Left lung (tissue), 4 donors: ENCODE measurements at regions not wholly inside any gene's neighbourhood (a gene's known extent, or its start where the extent isn't known, plus 50 kb on each side); places are given as distances from the start of the nearest gene placed in this dataset.

Source experiments
- ATAC-seq: fragments of 200-7000 bp; cut with Tn5 transposase; one replicate; pipeline ENCODE4 v1.9.1; 2020; ENCODE audit warnings: moderate library complexity
- DNase-seq, 4 donors: peaks; one replicate each; pipeline ENCODE4 v3.0.0-alpha.2; 2013 to 2020
- H3K27ac ChIP-seq, 2 donors: fragments of 200-600 bp; sonication (generic) in 1 of 2; one replicate each; pipeline versions ENCODE4 v1.5.0 to v1.8.0; 2020 to 2021
- H3K27me3 ChIP-seq, 2 donors: fragments of 200-600 bp; sonication (generic) in 1 of 2; one replicate each; pipeline versions ENCODE4 v1.5.0 to v1.8.0; 2020 to 2021
- H3K36me3 ChIP-seq, 2 donors: fragments of 200-600 bp; sonication (generic) in 1 of 2; one replicate each; pipeline versions ENCODE4 v1.5.0 to v1.8.0; 2020 to 2021
- H3K4me1 ChIP-seq, 2 donors: fragments of 200-600 bp; one replicate each; pipeline ENCODE4 v1.8.0; 2021
- H3K4me3 ChIP-seq, 2 donors: fragments of 200-600 bp; sonication (generic) in 1 of 2; one replicate each; pipeline versions ENCODE4 v1.5.0 to v1.8.0; 2020 to 2021; ENCODE audit warnings: mild to moderate bottlenecking in 1 of 2
- H3K9me3 ChIP-seq, 2 donors: fragments of 200-600 bp; sonication (generic) in 1 of 2; one replicate each; pipeline versions ENCODE4 v1.5.0 to v1.8.0; 2020 to 2021
- CTCF ChIP-seq, 2 donors: fragments of 200-600 bp; sonication (generic) in 1 of 2; IDR thresholded peaks; one replicate each; pipeline versions ENCODE4 v1.5.0 to v1.8.0; 2021; ENCODE audit warnings: antibody characterized with exemption in 2 of 2
- intact Hi-C, 2 donors: fragments of 100-400 bp; cut with DNase I; formaldehyde crosslinking; loops; one replicate each; pipeline versions ENCODE4 v1.11.2 to v1.14.2; 2022
- donor health status: DM: no; HTN: yes; CAD: no.
- donor health status: DM: no; HTN: no; CAD: no.

GRCh38 chr14:37992499-37992898, 215.2 kb upstream of the SSTR1 start:
- TF ChIP-seq CTCF (IDR thresholded peaks at IDR 0.05) = no peak
- Histone ChIP-seq H3K4me3 (no peak overlapping the region), H3K36me3 (no peaks in the 10 kb centered on the region), H3K4me1 (no peaks in the 10 kb centered on the region), H3K27me3 (no peaks in the 10 kb centered on the region), H3K27ac (no peak overlapping the region), H3K9me3 (no peaks in the 10 kb centered on the region)
- ATAC-seq (no peak), DNase-seq (no peak)
- intact Hi-C loops = no loop called here

GRCh38 chr14:37994846-37995372, 212.8 kb upstream of the SSTR1 start:
- Histone ChIP-seq H3K27me3 (no peaks in the 10 kb centered on the region), H3K27ac (no peak overlapping the region), H3K4me1 (no peaks in the 10 kb centered on the region), H3K4me3 (no peak overlapping the region), H3K36me3 (no peaks in the 10 kb centered on the region), H3K9me3 (no peaks in the 10 kb centered on the region)
- no peak for DNase-seq
- no peak for ATAC-seq
- intact Hi-C loops = no loop called here
- no peak for TF ChIP-seq CTCF (IDR thresholded peaks at IDR 0.05)

- no peak overlapping the region for H3K27ac ChIP-seq
- intact Hi-C loops = no loop called here
- no peaks in the 10 kb centered on the region for H3K4me1 ChIP-seq
- no peaks in the 10 kb centered on the region for H3K27me3 ChIP-seq
- no peaks in the 10 kb centered on the region for H3K9me3 ChIP-seq
- no peak for TF ChIP-seq CTCF (IDR thresholded peaks at IDR 0.05)
- no peak overlapping the region for H3K4me3 ChIP-seq
- DNase-seq = no peak
- no peaks in the 10 kb centered on the region for H3K36me3 ChIP-seq
- ATAC-seq = no peak
Measured at GRCh38 chr14:37997017-37997416, 210.7 kb upstream of the SSTR1 start.

- no peaks in the 10 kb centered on the region for H3K36me3 ChIP-seq
- no peaks in the 10 kb centered on the region for H3K4me1 ChIP-seq
- no peaks in the 10 kb centered on the region for H3K9me3 ChIP-seq
- H3K27me3 ChIP-seq = no peaks in the 10 kb centered on the region
- no peak for TF ChIP-seq CTCF (IDR thresholded peaks at IDR 0.05)
- intact Hi-C loops = no loop called here
- ATAC-seq = no peak
- no peak overlapping the region for H3K27ac ChIP-seq
- DNase-seq = peak in 1 of 4 donors; percentile 5
- H3K4me3 ChIP-seq = no peak overlapping the region
Measured at GRCh38 chr14:38000340-38000739, 207.4 kb upstream of the SSTR1 start.

GRCh38 chr14:38001501-38001900, 206.2 kb upstream of the SSTR1 start:
- Histone ChIP-seq H3K4me3 (no peak overlapping the region), H3K9me3 (no peaks in the 10 kb centered on the region), H3K4me1 (no peaks in the 10 kb centered on the region), H3K27me3 (no peaks in the 10 kb centered on the region), H3K36me3 (no peaks in the 10 kb centered on the region), H3K27ac (no peak overlapping the region)
- intact Hi-C loops = no loop called here
- no peak for TF ChIP-seq CTCF (IDR thresholded peaks at IDR 0.05)
- DNase-seq = no peak
- no peak for ATAC-seq
